Endothelial cell of umbilical vein (primary cell): ENCODE measurements at regions not wholly inside any gene's neighbourhood (a gene's known extent, or its start where the extent isn't known, plus 50 kb on each side); places are given as distances from the start of the nearest gene placed in this dataset.

Experiments used
- BruUV-seq: library from RNA; stranded (reverse); fragments of 400-500 nt; replicated peaks from 2 replicates; lab custom pipeline; 2021; lab: Mats Ljungman, UMichigan
- CTCF ChIA-PET: fragments of 300-600, 350-600 bp; sonication (Branson Sonifier 250); formaldehyde crosslinking; loops from one replicate; lab custom pipeline; 2021; ENCODE audit warnings: antibody characterized with exemption, inconsistent platforms; lab: Charles Lee
- POLR2A ChIA-PET: fragments of 300-600, 350-600 bp; sonication (Branson Sonifier 250); formaldehyde crosslinking; loops from one replicate; lab custom pipeline; 2021; ENCODE audit warnings: antibody characterized with exemption, inconsistent platforms; lab: Charles Lee
- DNase-seq: peaks from one replicate; pipeline ENCODE4 v3.0.0-alpha.2; 2011; ENCODE audit warnings: low read depth, low spot score
- FAIRE-seq: peaks from 2 replicates; lab custom pipeline; 2011; peaks lifted over from hg19 to GRCh38; lab: Jason Lieb, UNC
- H2AFZ ChIP-seq: 2 replicates; pipeline ENCODE4 v1.6.0; 2012; ENCODE audit warnings: low read depth, low read length, control low read depth, inconsistent platforms
- H3K27ac ChIP-seq: 2 replicates; pipeline ENCODE4 v1.5.1; 2011; ENCODE audit warnings: low read depth, mild to moderate bottlenecking, control low read depth, low read length, moderate library complexity; ENCODE audit not compliant: insufficient read depth
- H3K27me3 ChIP-seq, 2 experiments: 2 replicates each; pipeline versions ENCODE4 v1.6.0 to v1.6.1; 2011; ENCODE audit warnings: low read length in 2 of 2, mixed read lengths in 1 of 2; ENCODE audit not compliant: control insufficient read depth in 2 of 2, insufficient read depth in 2 of 2
- H3K36me3 ChIP-seq, 2 experiments: 2 replicates in 1 of 2; 3 replicates in 1 of 2; pipeline ENCODE4 v1.5.1; 2011; ENCODE audit warnings: low read length in 2 of 2, mild to moderate bottlenecking in 1 of 2, moderate library complexity in 1 of 2; ENCODE audit not compliant: control insufficient read depth in 2 of 2, insufficient read depth in 2 of 2; ENCODE audit errors: extremely low read depth in 1 of 2
- H3K4me1 ChIP-seq: 3 replicates; pipeline ENCODE4 v1.5.1; 2011; ENCODE audit warnings: mild to moderate bottlenecking, low read length; ENCODE audit not compliant: control insufficient read depth, insufficient read depth; ENCODE audit errors: extremely low read depth
- H3K4me2 ChIP-seq: 2 replicates; pipeline ENCODE4 v1.6.1; 2011; ENCODE audit warnings: low read length, control low read depth, mixed read lengths; ENCODE audit not compliant: insufficient read depth
- H3K4me3 ChIP-seq, 3 experiments: fragments of 200-600 bp in 1 of 3; sonication (generic), shearing (Covaris generic) in 1 of 3; replicated peaks in 1 of 3; 2 replicates each; pipeline ENCODE4 v1.5.1; 2011 to 2016; ENCODE audit warnings: control low read depth in 3 of 3, low read length in 3 of 3, mild to moderate bottlenecking in 2 of 3, inconsistent platforms in 1 of 3, low read depth in 1 of 3, moderate library complexity in 1 of 3; ENCODE audit not compliant: insufficient read depth in 1 of 3
- H3K79me2 ChIP-seq: 2 replicates; pipeline ENCODE4 v1.6.0; 2012; ENCODE audit warnings: low read length, inconsistent platforms; ENCODE audit not compliant: control insufficient read depth, insufficient read depth
- H3K9ac ChIP-seq: replicated peaks from 2 replicates; pipeline ENCODE3; 2011; ENCODE audit warnings: low read length, control low read depth; ENCODE audit not compliant: insufficient read depth; ENCODE audit errors: extremely low read depth
- H3K9me1 ChIP-seq: replicated peaks from 3 replicates; pipeline ENCODE4 v1.6.0; 2011; ENCODE audit warnings: mild to moderate bottlenecking, low read length; ENCODE audit not compliant: control insufficient read depth, insufficient read depth; ENCODE audit errors: extremely low read depth
- H3K9me3 ChIP-seq: replicated peaks from 2 replicates; pipeline ENCODE4 v1.5.1; 2012; ENCODE audit warnings: low read length, inconsistent platforms; ENCODE audit not compliant: control insufficient read depth, insufficient read depth
- H4K20me1 ChIP-seq: replicated peaks from 2 replicates; pipeline ENCODE3; 2011; ENCODE audit warnings: mild to moderate bottlenecking, low read length; ENCODE audit not compliant: control insufficient read depth, insufficient read depth; ENCODE audit errors: extremely low read depth
- CTCF ChIP-seq, 2 donors: IDR thresholded peaks; 1 replicate in 1 of 2; 2 replicates in 1 of 2; pipeline ENCODE4 v1.5.1; 2011; ENCODE audit warnings: low read length in 2 of 2, mild to moderate bottlenecking in 2 of 2, moderate library complexity in 2 of 2, control low read depth in 1 of 2, inconsistent platforms in 1 of 2, low read depth in 1 of 2; ENCODE audit not compliant: insufficient read depth in 1 of 2; ENCODE audit errors: extremely low read depth in 1 of 2
- EZH2 ChIP-seq: IDR thresholded peaks from 2 replicates; pipeline ENCODE4 v1.6.1; 2012; ENCODE audit warnings: borderline replicate concordance, low read depth, mild to moderate bottlenecking, moderate library complexity, low read length, inconsistent platforms; ENCODE audit not compliant: severe bottlenecking
- FOS ChIP-seq: IDR thresholded peaks from 2 replicates; pipeline ENCODE4 v1.6.1; 2011; ENCODE audit warnings: mild to moderate bottlenecking, low read length, moderate library complexity, borderline replicate concordance; ENCODE audit not compliant: insufficient read depth
- GATA2 ChIP-seq: IDR thresholded peaks from 2 replicates; pipeline ENCODE4 v1.7.0; 2011; ENCODE audit warnings: low read depth, mild to moderate bottlenecking, moderate library complexity, mixed read lengths, low read length; ENCODE audit not compliant: insufficient read length, insufficient read depth
- JUN ChIP-seq: IDR thresholded peaks from 2 replicates; pipeline ENCODE4 v1.6.1; 2011; ENCODE audit warnings: borderline replicate concordance, low read depth; ENCODE audit not compliant: insufficient read length, insufficient read depth
- MAX ChIP-seq: IDR thresholded peaks from 2 replicates; pipeline ENCODE4 v1.6.1; 2011; ENCODE audit not compliant: insufficient read depth, insufficient read length
- MYC ChIP-seq: IDR thresholded peaks from one replicate; pipeline ENCODE4 v1.6.1; 2011; ENCODE audit warnings: mild to moderate bottlenecking, low read depth, low read length
- POLR2A ChIP-seq: IDR thresholded peaks from 2 replicates; pipeline ENCODE4 v1.6.1; 2012; ENCODE audit warnings: low read depth, mild to moderate bottlenecking, control low read depth, low read length
- POLR2AphosphoS5 ChIP-seq: IDR thresholded peaks from 2 replicates; pipeline ENCODE4 v1.6.1; 2012; ENCODE audit warnings: low read depth, mild to moderate bottlenecking, control low read depth, low read length, moderate library complexity; ENCODE audit not compliant: insufficient read depth
- dilution Hi-C: fragments of 300-500 bp; cut with MboI; formaldehyde crosslinking; loops from one replicate; pipeline ENCODE4 v1.15.0; 2019; ENCODE audit warnings: low sequenced_read_pairs; ENCODE audit not compliant: extremely low pct_ligation_motif_present
- intact Hi-C: fragments of 100-400 bp; cut with micrococcal nuclease; formaldehyde crosslinking; loops from one replicate; pipeline ENCODE4 v1.10.0; 2022

- dilution Hi-C loops: no loop called here
- CTCF ChIA-PET: interaction anchor here (0.9 to 1.4 kb wide), 2 partner anchors 45 to 110 kb away, joined by 5 to 8 read pairs; no protein-coding TSS in a partner anchor
- intact Hi-C loops: no loop called here
- Histone ChIP-seq H3K9me3 (no peaks in the 10 kb centered on the region), H3K27me3 (peaks cover 5 to 6% of the 10 kb centered on the region in 2 experiments), H3K9ac (no peak overlapping the region), H3K36me3 (no peaks in the 10 kb centered on the region), H3K4me3 (no peak overlapping the region), H3K9me1 (no peaks in the 10 kb centered on the region), H3K27ac (no peak overlapping the region), H2AFZ (peak overlapping the region; percentile 20), H3K79me2 (no peaks in the 10 kb centered on the region), H3K4me1 (no peaks in the 10 kb centered on the region), H3K4me2 (no peak overlapping the region), H4K20me1 (no peaks in the 10 kb centered on the region)
- POLR2A ChIA-PET: no interaction called here
- FAIRE-seq (no peak), DNase-seq (no peak)
- no peak for TF ChIP-seq EZH2
- no peak for TF ChIP-seq JUN
- TF ChIP-seq MAX: no peak
- no peak for TF ChIP-seq GATA2
- TF ChIP-seq MYC: no peak
- TF ChIP-seq CTCF (IDR thresholded peaks at IDR 0.05; ENCODE audit: extremely low read depth in 1 of 2, insufficient read depth in 1 of 2, low read depth in 1 of 2, low read length in 2 of 2): no peak
- TF ChIP-seq POLR2AphosphoS5: no peak
- TF ChIP-seq FOS: no peak
- no peak for TF ChIP-seq POLR2A
- no TSS peak for BruUV-seq
These were observed 134.3 kb upstream of the PFKP start for GRCh38 chr10:2933071-2933470.
